ENCODE measurements at regions not wholly inside any gene's neighbourhood (a gene's known extent, or its start where the extent isn't known, plus 50 kb on each side); places are given as distances from the start of the nearest gene placed in this dataset.

DNA sequence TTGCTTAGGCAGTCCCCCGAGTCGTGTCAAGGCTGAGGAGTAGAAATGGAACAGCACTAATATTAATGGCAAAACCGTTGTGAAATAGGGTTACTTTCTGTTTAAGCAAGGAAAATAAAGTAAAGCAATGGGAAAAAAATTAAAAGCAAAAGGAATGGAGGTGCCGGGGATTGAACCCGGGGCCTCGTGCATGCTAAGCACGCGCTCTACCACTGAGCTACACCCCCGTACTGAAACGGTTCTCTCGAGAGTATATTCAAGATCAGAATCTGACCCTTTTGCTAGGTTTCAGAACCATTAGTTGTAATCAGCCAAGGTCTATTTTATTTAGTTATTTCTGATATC, 85.5 kb downstream of the TRIM27 start:
- TF ChIP-seq, protein P1, sequence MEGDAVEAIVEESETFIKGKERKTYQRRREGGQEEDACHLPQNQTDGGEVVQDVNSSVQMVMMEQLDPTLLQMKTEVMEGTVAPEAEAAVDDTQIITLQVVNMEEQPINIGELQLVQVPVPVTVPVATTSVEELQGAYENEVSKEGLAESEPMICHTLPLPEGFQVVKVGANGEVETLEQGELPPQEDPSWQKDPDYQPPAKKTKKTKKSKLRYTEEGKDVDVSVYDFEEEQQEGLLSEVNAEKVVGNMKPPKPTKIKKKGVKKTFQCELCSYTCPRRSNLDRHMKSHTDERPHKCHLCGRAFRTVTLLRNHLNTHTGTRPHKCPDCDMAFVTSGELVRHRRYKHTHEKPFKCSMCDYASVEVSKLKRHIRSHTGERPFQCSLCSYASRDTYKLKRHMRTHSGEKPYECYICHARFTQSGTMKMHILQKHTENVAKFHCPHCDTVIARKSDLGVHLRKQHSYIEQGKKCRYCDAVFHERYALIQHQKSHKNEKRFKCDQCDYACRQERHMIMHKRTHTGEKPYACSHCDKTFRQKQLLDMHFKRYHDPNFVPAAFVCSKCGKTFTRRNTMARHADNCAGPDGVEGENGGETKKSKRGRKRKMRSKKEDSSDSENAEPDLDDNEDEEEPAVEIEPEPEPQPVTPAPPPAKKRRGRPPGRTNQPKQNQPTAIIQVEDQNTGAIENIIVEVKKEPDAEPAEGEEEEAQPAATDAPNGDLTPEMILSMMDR (IDR thresholded peaks at IDR 0.05): no peak
- no peak for TF ChIP-seq EZH2 (IDR thresholded peaks at IDR 0.05; ENCODE audit: borderline replicate concordance, insufficient read depth, low read depth, low read length, poor library complexity, severe bottlenecking)
- Histone ChIP-seq H3K4me3 (ENCODE audit: control extremely low read depth in 1 of 5, extremely low read depth in 1 of 5, insufficient read depth in 1 of 5, low read depth in 2 of 5, low read length in 4 of 5) (peak overlapping the region; percentile 62 to 87 (median 68)), H3K36me3 (replicated peaks in 1 of 2; ENCODE audit: control extremely low read depth in 1 of 2, control insufficient read depth in 1 of 2, extremely low read depth in 1 of 2, insufficient read depth in 2 of 2, low read length in 1 of 2) (no peaks in the 10 kb centered on the region), H3K9ac (ENCODE audit: low read length) (peak overlapping the region; percentile 77), H3K27ac (ENCODE audit: low read length in 2 of 2) (peak overlapping the region in 1 of 2 donors; percentile 55), H3K4me1 (ENCODE audit: control insufficient read depth in 2 of 2, insufficient read depth in 2 of 2, low read length in 2 of 2) (peaks cover 11 to 19% of the 10 kb centered on the region in 2 donors), H3K27me3 (replicated peaks in 1 of 4; ENCODE audit: control extremely low read depth in 1 of 4, control insufficient read depth in 3 of 4, insufficient read depth in 4 of 4, low read length in 3 of 4) (peaks cover 0 to 25% (median 12%) of the 10 kb centered on the region in 4 experiments), H3K79me2 (ENCODE audit: control insufficient read depth, insufficient read depth, low read length) (no peaks in the 10 kb centered on the region), H3K9me3 (ENCODE audit: control extremely low read depth in 1 of 3, control insufficient read depth in 2 of 3, insufficient read depth in 1 of 3, low read length in 2 of 3) (peaks cover 0 to 12% (median 0%) of the 10 kb centered on the region in 3 donors), H2AFZ (ENCODE audit: insufficient read depth, low read depth, low read length, poor library complexity, severe bottlenecking) (peak overlapping the region; percentile 90), H3K4me2 (replicated peaks; ENCODE audit: low read depth, low read length, poor library complexity, severe bottlenecking) (peak overlapping the region; percentile 88), H4K20me1 (ENCODE audit: control insufficient read depth, insufficient read depth, low read length, poor library complexity, severe bottlenecking) (no peaks in the 10 kb centered on the region)
- ChIA-PET CTCF (interaction anchor here (0.6 to 10.0 kb wide), 26 partner anchors 11 to 1308 kb away, joined by 3 to 202 read pairs (median 4); partner anchors contain the start of gene TRIM27), POLR2A (interaction anchor here (1.7 kb wide), 1 partner anchor 25 kb away, joined by 5 read pairs; no protein-coding TSS in a partner anchor)
- peak overlapping the region; percentile 90 for H3K4me3 Mint-ChIP-seq
- DNase-seq (peak; percentile 90), ATAC-seq (ENCODE audit: low read depth) (peak; percentile 63)
- peaks cover 24% of the 10 kb centered on the region for H3K4me1 Mint-ChIP-seq
- H3K27me3 Mint-ChIP-seq: peaks cover 31% of the 10 kb centered on the region
- intact Hi-C loops (cut with micrococcal nuclease): loop anchor here (1.0 to 10.0 kb wide), 5 partner anchors 28 to 1363 kb away; partner anchors contain the start of gene ZNF184
- peak overlapping the region; percentile 92 for H3K27ac Mint-ChIP-seq
- WGBS (ENCODE audit: insufficient coverage): 2% methylated on average over 6 of the region's 11 CpGs
- H3K9me3 Mint-ChIP-seq (ENCODE audit: insufficient read depth): peaks cover 5% of the 10 kb centered on the region

All from B cell (primary cell).